GM19240 (cell line): ENCODE measurements at regions not wholly inside any gene's neighbourhood (a gene's known extent, or its start where the extent isn't known, plus 50 kb on each side); places are given as distances from the start of the nearest gene placed in this dataset.

ENCODE experiments used
- DNase-seq: peaks from one replicate; pipeline ENCODE4 v3.0.0; 2011; ENCODE audit warnings: low spot score; ENCODE audit not compliant: insufficient read length

GRCh38 chr16:86375364-86375763, 135.0 kb upstream of the FOXF1 start:
- DNase-seq: no peak

- DNase-seq: no peak
Observed at GRCh38 chr16:86375851-86376250, 134.5 kb upstream of the FOXF1 start.

- DNase-seq: no peak
Observed at GRCh38 chr16:86376837-86377236, 133.5 kb upstream of the FOXF1 start.

- DNase-seq: no peak
Observed at GRCh38 chr16:86377251-86378022, 132.9 kb upstream of the FOXF1 start.

- DNase-seq: no peak
Observed at GRCh38 chr16:86378128-86378527, 132.2 kb upstream of the FOXF1 start.

- no peak for DNase-seq
Observed at GRCh38 chr16:86378831-86379504, 131.4 kb upstream of the FOXF1 start.

GRCh38 chr16:86379505-86379846, 130.9 kb upstream of the FOXF1 start:
- no peak for DNase-seq

- DNase-seq: no peak
Observed at GRCh38 chr16:86380030-86380429, 130.3 kb upstream of the FOXF1 start.

GRCh38 chr16:86381491-86381890, 128.8 kb upstream of the FOXF1 start:
- DNase-seq: no peak

- no peak for DNase-seq
Observed at GRCh38 chr16:86382067-86382773, 128.1 kb upstream of the FOXF1 start.

GRCh38 chr16:86382774-86383407, 127.4 kb upstream of the FOXF1 start:
- no peak for DNase-seq

- no peak for DNase-seq
Observed at GRCh38 chr16:86383488-86384262, 126.7 kb upstream of the FOXF1 start.

- no peak for DNase-seq
Observed at GRCh38 chr16:86384263-86384649, 126.1 kb upstream of the FOXF1 start.

- no peak for DNase-seq
Observed at GRCh38 chr16:86384980-86385379, 125.3 kb upstream of the FOXF1 start.

- no peak for DNase-seq
Observed at GRCh38 chr16:86387468-86388440, 122.6 kb upstream of the FOXF1 start.

GRCh38 chr16:86388976-86389375, 121.4 kb upstream of the FOXF1 start:
- DNase-seq: no peak

GRCh38 chr16:86389566-86390328, 120.6 kb upstream of the FOXF1 start:
- DNase-seq: no peak

- no peak for DNase-seq
Observed at GRCh38 chr16:86390335-86390734, 120.0 kb upstream of the FOXF1 start.

- DNase-seq: no peak
Observed at GRCh38 chr16:86391486-86391885, 118.8 kb upstream of the FOXF1 start.
